Stimulated activated CD4-positive, alpha-beta T cell treated with anti-CD3 and anti-CD28 coated beads, TNF-alpha, amount 100 ng/mL, for 4 hours (primary cell): ENCODE measurements at regions not wholly inside any gene's neighbourhood (a gene's known extent, or its start where the extent isn't known, plus 50 kb on each side); places are given as distances from the start of the nearest gene placed in this dataset.
"Not testable (repeated sequence)": the region's sequence is repeated elsewhere in the genome, so short reads cannot be mapped to it uniquely, and the experiment has no call there.

Experiments used
- DNase-seq, 3 experiments: peaks; one replicate each; pipeline ENCODE4 v3.0.0-alpha.2; 2020; ENCODE audit warnings: low read depth in 3 of 3

- no peak for DNase-seq
These were observed 212.1 kb upstream of the PRSS58 start for GRCh38 chr7:142469696-142470543.

- no peak for DNase-seq
These were observed 211.2 kb upstream of the PRSS58 start for GRCh38 chr7:142468871-142469665.

DNA sequence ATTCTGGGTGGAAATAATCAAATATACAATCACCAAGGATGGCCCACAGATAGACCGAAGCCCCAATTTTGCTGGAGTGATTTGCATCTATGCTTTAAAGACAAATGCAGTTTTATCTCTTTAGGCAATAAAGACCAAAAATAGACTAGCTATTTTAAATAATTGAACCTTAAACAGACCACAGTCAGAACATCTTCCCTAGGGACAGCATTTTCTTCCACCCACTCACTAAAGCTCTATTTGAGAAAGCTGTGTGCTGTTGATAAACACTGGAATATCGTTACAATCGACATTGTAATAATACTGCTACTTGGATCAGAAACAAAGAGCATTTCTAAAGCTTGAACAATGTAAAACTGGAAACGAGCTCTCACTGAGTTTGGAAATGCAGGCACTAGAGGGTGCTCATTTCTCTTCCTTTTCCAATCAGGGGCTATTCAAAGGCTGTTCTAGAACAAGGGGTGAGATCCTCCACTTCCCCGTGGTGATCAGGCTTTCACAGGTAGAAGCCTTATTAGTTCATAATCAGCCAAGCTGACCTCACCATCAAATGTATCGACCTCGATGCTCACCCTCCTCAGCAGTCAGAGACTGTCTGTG lies 209.3 kb upstream of the PRSS58 start:
- not testable (repeated sequence) for DNase-seq

GRCh38 chr7:142463401-142463850 lies 205.6 kb upstream of the PRSS58 start:
- DNase-seq: no peak

DNA sequence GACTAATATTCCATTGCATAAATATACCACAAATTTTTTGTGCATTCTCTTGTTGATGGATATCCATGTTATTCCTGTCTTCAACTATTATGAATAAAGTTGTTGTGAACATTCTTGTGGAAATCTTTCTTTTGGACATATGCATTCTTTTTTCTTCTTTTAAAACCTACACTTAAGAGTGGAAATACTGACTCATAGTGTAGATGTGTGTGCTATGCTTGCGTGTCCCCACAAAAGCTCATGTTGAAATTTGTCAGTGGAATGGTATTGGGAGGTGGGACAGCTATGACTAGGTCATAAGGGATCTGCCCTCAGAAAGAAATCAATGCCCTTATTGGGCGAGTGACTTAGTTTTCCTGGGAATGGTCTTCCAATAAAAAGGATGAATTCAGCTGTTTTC lies 203.6 kb upstream of the PRSS58 start:
- DNase-seq: no peak

- no peak for DNase-seq
These were observed 202.7 kb upstream of the PRSS58 start for GRCh38 chr7:142460402-142461117.

- DNase-seq: no peak
These were observed 201.7 kb upstream of the PRSS58 start for GRCh38 chr7:142459551-142459963.

- no peak for DNase-seq
These were observed 199.4 kb upstream of the PRSS58 start for GRCh38 chr7:142457146-142457703.

DNA sequence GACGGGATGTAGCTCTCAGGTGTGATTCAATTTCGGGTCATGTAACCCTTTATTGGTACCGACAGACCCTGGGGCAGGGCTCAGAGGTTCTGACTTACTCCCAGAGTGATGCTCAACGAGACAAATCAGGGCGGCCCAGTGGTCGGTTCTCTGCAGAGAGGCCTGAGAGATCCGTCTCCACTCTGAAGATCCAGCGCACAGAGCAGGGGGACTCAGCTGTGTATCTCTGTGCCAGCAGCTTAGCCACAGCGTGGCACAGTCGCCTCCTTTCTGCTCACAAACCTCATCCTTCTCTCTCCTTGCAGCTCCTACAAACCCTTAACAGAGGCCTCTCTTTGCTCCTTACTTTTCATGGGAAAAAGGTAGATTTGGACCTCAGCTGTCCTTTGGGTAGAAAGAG lies 197.5 kb upstream of the PRSS58 start:
- DNase-seq: no peak

GRCh38 chr7:142454862-142455261 lies 197.0 kb upstream of the PRSS58 start:
- DNase-seq: no peak

- DNase-seq: no peak
These were observed 194.9 kb upstream of the PRSS58 start for GRCh38 chr7:142452791-142453190.

DNA sequence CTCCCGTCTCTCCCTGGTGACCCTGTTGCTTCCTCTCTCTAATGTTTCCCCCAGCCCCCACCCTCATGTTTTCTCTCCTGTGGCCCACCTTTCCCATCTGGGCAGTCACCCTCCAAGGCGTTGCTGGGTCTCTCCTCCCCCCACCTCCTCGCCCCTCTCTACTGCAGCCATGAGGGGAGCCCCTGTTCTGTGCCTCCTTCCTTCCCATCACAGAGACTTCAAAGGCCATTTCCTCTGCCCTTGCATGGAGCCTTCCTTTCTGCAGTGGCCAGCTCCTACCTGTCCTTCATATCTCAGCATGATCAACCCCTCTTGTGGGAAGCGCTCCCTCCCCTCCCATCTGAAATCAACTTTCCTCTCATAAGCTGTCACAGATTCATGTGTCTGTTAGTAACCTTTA lies 194.0 kb upstream of the PRSS58 start:
- no peak for DNase-seq

- no peak for DNase-seq
These were observed 193.4 kb upstream of the PRSS58 start for GRCh38 chr7:142451296-142451695.

- DNase-seq: no peak
These were observed 192.8 kb upstream of the PRSS58 start for GRCh38 chr7:142450695-142451094.

- no peak for DNase-seq
These were observed 192.3 kb upstream of the PRSS58 start for GRCh38 chr7:142450206-142450605.

GRCh38 chr7:142448857-142449256 lies 191.0 kb upstream of the PRSS58 start:
- DNase-seq: not testable (repeated sequence)

DNA sequence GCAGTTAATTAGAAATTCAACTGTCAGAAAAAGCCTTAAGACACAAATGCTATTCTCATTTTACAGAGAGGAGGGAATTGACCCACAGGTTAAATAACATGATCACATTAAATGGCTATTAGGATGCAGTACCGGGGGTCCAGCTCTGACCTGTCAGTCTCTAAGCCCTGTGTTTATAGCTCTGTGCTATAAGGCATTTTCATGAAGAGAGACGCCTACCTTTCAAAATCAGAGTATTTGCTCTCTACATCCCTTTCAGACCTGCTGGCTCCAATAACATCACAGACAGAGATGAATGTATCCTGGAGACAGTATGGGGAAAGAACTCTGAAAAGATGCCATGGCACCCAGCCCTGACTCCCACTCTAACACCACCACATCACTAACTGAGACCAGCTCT lies 189.9 kb upstream of the PRSS58 start:
- no peak for DNase-seq

GRCh38 chr7:142445019-142445686 lies 187.3 kb upstream of the PRSS58 start:
- DNase-seq: no peak

DNA sequence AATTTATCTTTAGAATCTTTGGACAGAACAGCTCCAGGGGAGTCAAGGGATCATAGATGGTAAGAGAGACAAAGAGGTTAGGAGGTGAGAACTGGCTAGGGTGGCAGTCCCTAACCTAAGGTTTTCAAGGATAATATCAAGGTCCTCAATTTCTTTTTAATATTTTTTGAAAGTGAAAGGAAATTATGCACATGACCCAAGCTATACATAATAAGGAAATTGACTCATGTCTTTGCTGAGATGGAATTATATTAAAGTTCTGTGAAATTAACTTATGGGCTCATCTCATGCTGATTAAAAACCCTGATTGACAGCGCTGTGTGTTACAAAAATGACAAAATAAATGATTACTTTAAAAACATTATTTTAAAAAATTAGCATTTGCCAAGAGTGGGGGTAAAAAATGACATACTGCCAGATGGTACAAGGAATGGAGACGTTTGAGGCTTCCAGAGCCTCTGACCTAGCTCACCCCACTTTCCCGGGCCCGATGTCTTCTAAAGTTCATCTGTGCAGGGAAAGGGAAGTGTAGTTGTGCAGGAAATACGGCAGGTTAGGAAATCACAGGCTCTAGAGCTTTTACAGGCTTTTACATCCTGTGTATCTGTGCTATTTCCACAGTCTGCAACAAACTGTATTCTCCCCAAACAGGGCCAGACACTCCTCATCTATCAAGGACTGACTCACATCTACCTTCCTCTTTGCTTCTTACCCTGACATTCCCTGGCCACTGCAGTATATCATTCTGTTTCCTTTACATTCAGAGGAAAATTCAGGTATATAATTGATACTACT lies 185.6 kb upstream of the PRSS58 start:
- no peak for DNase-seq

- DNase-seq: no peak
These were observed 184.5 kb upstream of the PRSS58 start for GRCh38 chr7:142442396-142442795.
